ENCODE measurements at regions not wholly inside any gene's neighbourhood (a gene's known extent, or its start where the extent isn't known, plus 50 kb on each side); places are given as distances from the start of the nearest gene placed in this dataset.

DNA sequence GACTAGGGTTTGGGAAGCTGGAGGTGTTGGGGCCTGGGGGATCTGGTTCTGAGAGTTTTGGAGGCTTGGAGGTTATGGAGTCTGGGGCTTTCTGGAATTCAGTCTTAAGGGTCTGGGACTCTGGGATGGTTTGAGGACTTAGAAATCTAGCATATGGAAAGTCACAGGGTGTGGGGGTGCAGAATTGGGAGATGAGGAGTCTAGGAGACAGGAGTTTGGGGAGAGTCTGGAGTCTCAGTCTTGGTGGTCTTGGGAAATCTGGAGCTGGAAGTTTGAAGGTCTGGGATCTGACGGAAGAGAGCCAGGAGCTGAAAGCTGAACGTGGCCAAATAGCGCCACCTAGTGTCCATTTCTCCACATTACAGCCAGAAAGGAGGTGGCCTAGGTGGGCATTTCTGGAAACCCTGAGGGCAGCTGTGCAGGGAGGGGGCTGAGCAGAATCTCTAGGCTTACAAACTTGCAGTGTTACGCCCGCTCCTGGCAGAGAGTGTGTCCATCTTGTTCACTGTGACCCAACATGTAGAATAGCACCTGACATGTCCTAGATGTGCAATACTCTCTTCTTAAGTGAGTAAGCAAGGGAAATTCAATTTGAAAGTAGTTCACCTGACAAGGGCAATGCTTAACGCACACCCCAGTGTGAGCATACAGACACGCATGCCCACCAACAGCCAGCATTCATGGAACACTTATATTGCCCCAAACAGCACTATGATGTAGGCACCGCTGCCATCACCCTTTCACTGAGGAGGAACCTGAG, 204.8 kb downstream of the TFCP2L1 start:
- TF ChIP-seq, protein P1, sequence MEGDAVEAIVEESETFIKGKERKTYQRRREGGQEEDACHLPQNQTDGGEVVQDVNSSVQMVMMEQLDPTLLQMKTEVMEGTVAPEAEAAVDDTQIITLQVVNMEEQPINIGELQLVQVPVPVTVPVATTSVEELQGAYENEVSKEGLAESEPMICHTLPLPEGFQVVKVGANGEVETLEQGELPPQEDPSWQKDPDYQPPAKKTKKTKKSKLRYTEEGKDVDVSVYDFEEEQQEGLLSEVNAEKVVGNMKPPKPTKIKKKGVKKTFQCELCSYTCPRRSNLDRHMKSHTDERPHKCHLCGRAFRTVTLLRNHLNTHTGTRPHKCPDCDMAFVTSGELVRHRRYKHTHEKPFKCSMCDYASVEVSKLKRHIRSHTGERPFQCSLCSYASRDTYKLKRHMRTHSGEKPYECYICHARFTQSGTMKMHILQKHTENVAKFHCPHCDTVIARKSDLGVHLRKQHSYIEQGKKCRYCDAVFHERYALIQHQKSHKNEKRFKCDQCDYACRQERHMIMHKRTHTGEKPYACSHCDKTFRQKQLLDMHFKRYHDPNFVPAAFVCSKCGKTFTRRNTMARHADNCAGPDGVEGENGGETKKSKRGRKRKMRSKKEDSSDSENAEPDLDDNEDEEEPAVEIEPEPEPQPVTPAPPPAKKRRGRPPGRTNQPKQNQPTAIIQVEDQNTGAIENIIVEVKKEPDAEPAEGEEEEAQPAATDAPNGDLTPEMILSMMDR (conservative IDR thresholded peaks at IDR 0.05; ENCODE audit: low read length) = peak; percentile 97
- TF ChIP-seq EZH2phosphoT487 (IDR thresholded peaks at IDR 0.05; ENCODE audit: borderline replicate concordance) = no peak
- H3K79me2 ChIP-seq (ENCODE audit: insufficient read depth, low read length) = no peaks in the 10 kb centered on the region
- no peaks in the 10 kb centered on the region for H3K27me3 ChIP-seq (ENCODE audit: insufficient read depth, low read length, poor library complexity, severe bottlenecking)
- H3K36me3 ChIP-seq (ENCODE audit: insufficient read depth, low read length) = no peaks in the 10 kb centered on the region
- H3F3A ChIP-seq (ENCODE audit: low read depth) = no peaks in the 10 kb centered on the region
- no peaks in the 10 kb centered on the region for H4K20me1 ChIP-seq (ENCODE audit: insufficient read depth, low read length, poor library complexity, severe bottlenecking)
- H3K4me3 ChIP-seq (ENCODE audit: low read length, poor library complexity, severe bottlenecking) = no peak overlapping the region
- H3K4me2 ChIP-seq (ENCODE audit: low read depth, low read length, poor library complexity, severe bottlenecking) = no peak overlapping the region
- H3K9me2 ChIP-seq (replicated peaks; ENCODE audit: low read depth, low read length) = no peaks in the 10 kb centered on the region
- H2AFZ ChIP-seq (ENCODE audit: low read length) = no peak overlapping the region
- H3K9ac ChIP-seq (ENCODE audit: low read depth, low read length, poor library complexity, severe bottlenecking) = no peak overlapping the region
- no peaks in the 10 kb centered on the region for H3K9me3 ChIP-seq (ENCODE audit: insufficient read depth, low read depth, low read length)
- no peaks in the 10 kb centered on the region for H3K4me1 ChIP-seq (ENCODE audit: insufficient read depth, low read length, poor library complexity, severe bottlenecking)

DNA sequence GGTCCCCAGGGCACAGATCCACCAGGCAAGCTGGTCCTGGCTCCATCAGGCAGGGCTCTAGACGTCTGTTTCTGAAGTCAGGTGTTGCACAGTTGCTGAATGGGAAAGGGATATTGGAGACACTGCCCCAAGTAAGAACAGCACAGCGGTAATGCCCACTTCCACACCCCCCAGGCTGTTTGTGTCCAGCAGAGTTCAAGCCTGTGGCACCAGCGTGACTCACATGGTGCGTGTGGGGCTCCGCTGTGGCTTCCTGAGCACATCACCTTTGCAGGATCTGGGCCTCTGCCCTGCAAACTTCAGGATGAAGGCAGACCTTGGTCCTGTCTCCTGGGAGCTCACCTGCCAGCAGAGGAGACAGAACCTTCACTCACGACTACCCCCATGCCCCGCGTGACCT, 203.3 kb downstream of the TFCP2L1 start:
- H3K9me3 ChIP-seq (ENCODE audit: insufficient read depth, low read depth, low read length) = no peaks in the 10 kb centered on the region
- H3K27me3 ChIP-seq (ENCODE audit: insufficient read depth, low read length, poor library complexity, severe bottlenecking) = no peaks in the 10 kb centered on the region
- no peak overlapping the region for H3K9ac ChIP-seq (ENCODE audit: low read depth, low read length, poor library complexity, severe bottlenecking)
- H3K4me2 ChIP-seq (ENCODE audit: low read depth, low read length, poor library complexity, severe bottlenecking) = no peak overlapping the region
- no peaks in the 10 kb centered on the region for H3K36me3 ChIP-seq (ENCODE audit: insufficient read depth, low read length)
- H3K4me3 ChIP-seq (ENCODE audit: low read length, poor library complexity, severe bottlenecking) = no peak overlapping the region
- no peaks in the 10 kb centered on the region for H3K79me2 ChIP-seq (ENCODE audit: insufficient read depth, low read length)
- TF ChIP-seq EZH2phosphoT487 (IDR thresholded peaks at IDR 0.05; ENCODE audit: borderline replicate concordance) = no peak
- TF ChIP-seq, protein P1 (conservative IDR thresholded peaks at IDR 0.05; ENCODE audit: low read length) = no peak
- no peaks in the 10 kb centered on the region for H4K20me1 ChIP-seq (ENCODE audit: insufficient read depth, low read length, poor library complexity, severe bottlenecking)
- no peak overlapping the region for H2AFZ ChIP-seq (ENCODE audit: low read length)
- H3K4me1 ChIP-seq (ENCODE audit: insufficient read depth, low read length, poor library complexity, severe bottlenecking) = no peaks in the 10 kb centered on the region
- no peaks in the 10 kb centered on the region for H3K9me2 ChIP-seq (replicated peaks; ENCODE audit: low read depth, low read length)
- H3F3A ChIP-seq (ENCODE audit: low read depth) = no peaks in the 10 kb centered on the region

DNA sequence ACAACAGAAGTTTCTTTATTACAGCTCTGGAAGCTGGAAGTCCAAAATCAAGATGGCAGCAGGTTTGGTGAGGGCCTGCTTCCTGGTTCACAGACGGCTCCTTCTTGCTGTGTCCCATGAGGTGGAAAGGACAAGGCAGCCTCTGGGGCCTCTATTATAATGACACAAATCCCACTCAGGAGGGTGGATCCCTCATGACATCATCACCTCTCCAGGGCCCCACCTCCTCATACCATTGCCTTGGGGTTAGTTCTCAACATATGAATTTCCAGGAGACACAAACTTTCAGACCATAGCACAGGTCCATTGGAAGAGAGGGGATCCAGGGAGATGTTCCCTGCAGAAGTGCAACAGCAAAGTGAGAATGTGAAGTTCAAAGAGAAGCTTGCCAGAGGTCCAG, 202.8 kb downstream of the TFCP2L1 start:
- H2AFZ ChIP-seq (ENCODE audit: low read length) = no peak overlapping the region
- no peak overlapping the region for H3K9ac ChIP-seq (ENCODE audit: low read depth, low read length, poor library complexity, severe bottlenecking)
- no peak overlapping the region for H3K4me3 ChIP-seq (ENCODE audit: low read length, poor library complexity, severe bottlenecking)
- H3F3A ChIP-seq (ENCODE audit: low read depth) = no peaks in the 10 kb centered on the region
- no peak overlapping the region for H3K4me2 ChIP-seq (ENCODE audit: low read depth, low read length, poor library complexity, severe bottlenecking)
- no peaks in the 10 kb centered on the region for H3K9me2 ChIP-seq (replicated peaks; ENCODE audit: low read depth, low read length)
- no peaks in the 10 kb centered on the region for H4K20me1 ChIP-seq (ENCODE audit: insufficient read depth, low read length, poor library complexity, severe bottlenecking)
- no peaks in the 10 kb centered on the region for H3K79me2 ChIP-seq (ENCODE audit: insufficient read depth, low read length)
- no peaks in the 10 kb centered on the region for H3K36me3 ChIP-seq (ENCODE audit: insufficient read depth, low read length)
- H3K27me3 ChIP-seq (ENCODE audit: insufficient read depth, low read length, poor library complexity, severe bottlenecking) = no peaks in the 10 kb centered on the region
- no peaks in the 10 kb centered on the region for H3K9me3 ChIP-seq (ENCODE audit: insufficient read depth, low read depth, low read length)
- no peaks in the 10 kb centered on the region for H3K4me1 ChIP-seq (ENCODE audit: insufficient read depth, low read length, poor library complexity, severe bottlenecking)
- TF ChIP-seq, protein P1 (conservative IDR thresholded peaks at IDR 0.05; ENCODE audit: low read length) = no peak
- TF ChIP-seq EZH2phosphoT487 (IDR thresholded peaks at IDR 0.05; ENCODE audit: borderline replicate concordance) = no peak
